ENCODE measurements at regions not wholly inside any gene's neighbourhood (a gene's known extent, or its start where the extent isn't known, plus 50 kb on each side); places are given as distances from the start of the nearest gene placed in this dataset.

DNA sequence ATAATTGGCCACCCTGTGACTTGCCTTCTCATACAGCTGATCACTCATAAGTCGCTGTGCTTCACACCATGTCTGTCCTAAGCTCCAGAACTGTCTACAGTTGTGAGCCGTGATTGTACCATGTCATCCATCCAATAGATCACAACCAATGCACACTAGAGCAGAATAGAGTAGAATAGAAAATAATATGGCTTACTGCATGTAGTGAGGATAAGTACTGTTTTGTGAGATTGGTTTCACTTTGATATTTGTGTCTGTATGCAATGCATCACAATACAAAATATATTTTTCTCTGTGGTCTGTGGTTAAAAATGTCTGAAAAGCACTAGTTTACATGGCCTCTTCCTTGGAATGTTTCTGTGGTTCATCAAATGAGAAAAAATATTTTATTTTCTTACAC lies 237.6 kb upstream of the PRKD1 start:
- DNase-seq (ENCODE audit: low read depth), result peak; percentile 3
- no peak for TF ChIP-seq CTCF (conservative IDR thresholded peaks at IDR 0.05; ENCODE audit: low read depth, low read length)

GRCh38 chr14:30177781-30178180 lies 250.1 kb upstream of the PRKD1 start:
- no peak for TF ChIP-seq CTCF (conservative IDR thresholded peaks at IDR 0.05; ENCODE audit: low read depth, low read length)
- H3K4me3 ChIP-seq (ENCODE audit: low read depth, low read length), result no peak overlapping the region
- DNase-seq (ENCODE audit: low read depth), result no peak

More for the DNA sequence above, 237.6 kb upstream of the PRKD1 start:
- no peak overlapping the region for H3K4me3 ChIP-seq (ENCODE audit: low read depth, low read length)

DNA sequence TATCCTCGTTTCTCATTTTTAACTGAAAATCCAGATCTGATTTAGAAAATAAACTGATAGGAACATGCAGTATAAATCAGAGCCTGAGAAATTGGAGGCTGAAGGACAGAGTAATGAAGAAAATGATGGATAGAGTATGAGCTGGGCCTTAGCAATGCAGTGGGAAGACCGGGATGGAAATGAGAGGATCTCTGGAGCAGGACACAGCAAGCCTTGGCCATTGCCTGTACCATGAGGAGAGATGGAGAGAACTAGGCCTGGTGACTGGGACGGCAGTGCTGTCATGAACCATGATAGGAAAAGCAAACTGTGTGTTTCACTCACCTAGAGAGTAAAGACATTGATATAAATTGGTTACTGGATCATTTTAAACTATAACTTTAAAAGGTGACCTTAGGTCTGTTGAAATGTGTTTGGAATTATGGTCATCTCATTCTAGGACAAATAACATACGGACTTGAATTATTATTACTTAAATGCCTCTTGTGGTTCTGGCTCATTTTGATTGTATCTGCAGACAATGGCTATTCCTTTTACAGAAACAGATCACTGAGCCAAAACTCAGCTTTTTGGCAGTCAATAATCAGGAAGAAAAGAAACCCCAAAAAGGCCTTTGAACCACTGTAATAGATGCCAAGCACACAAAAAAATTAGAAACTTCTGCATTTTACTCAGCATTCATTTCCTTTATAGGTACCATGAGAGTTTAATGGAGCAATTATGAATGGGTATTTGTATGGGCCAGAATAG lies 251.9 kb upstream of the PRKD1 start:
- TF ChIP-seq CTCF (conservative IDR thresholded peaks at IDR 0.05; ENCODE audit: low read depth, low read length), result no peak
- DNase-seq (ENCODE audit: low read depth), result no peak
- H3K4me3 ChIP-seq (ENCODE audit: low read depth, low read length), result no peak overlapping the region

DNA sequence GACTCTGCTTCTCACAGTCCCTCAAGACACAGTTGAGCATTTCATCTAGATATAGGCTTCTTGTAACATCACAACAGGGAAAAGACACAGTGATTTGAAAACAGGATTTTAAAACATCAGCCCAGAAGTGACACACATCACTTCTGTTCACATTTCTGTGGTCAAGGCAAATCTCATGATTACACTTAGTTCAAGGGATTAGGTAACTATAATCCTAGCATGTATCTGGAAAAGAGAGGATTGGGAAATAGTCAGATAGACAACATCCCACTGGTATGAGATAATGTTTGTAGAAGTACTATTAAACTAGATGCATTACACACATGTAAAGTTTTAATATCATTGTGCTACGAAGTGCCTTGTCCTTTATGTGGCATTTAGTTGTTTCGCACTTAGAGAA lies 252.6 kb upstream of the PRKD1 start:
- peak; percentile 59 for DNase-seq (ENCODE audit: low read depth)
- TF ChIP-seq CTCF (conservative IDR thresholded peaks at IDR 0.05; ENCODE audit: low read depth, low read length), result no peak

GRCh38 chr14:30185832-30186231 lies 258.2 kb upstream of the PRKD1 start:
- DNase-seq (ENCODE audit: low read depth), result no peak
- no peak for TF ChIP-seq CTCF (conservative IDR thresholded peaks at IDR 0.05; ENCODE audit: low read depth, low read length)
- H3K4me3 ChIP-seq (ENCODE audit: low read depth, low read length), result no peak overlapping the region

More for the DNA sequence above, 252.6 kb upstream of the PRKD1 start:
- H3K4me3 ChIP-seq (ENCODE audit: low read depth, low read length), result no peak overlapping the region

GRCh38 chr14:30191639-30192279 lies 264.1 kb upstream of the PRKD1 start:
- no peak overlapping the region for H3K4me3 ChIP-seq (ENCODE audit: low read depth, low read length)
- no peak for TF ChIP-seq CTCF (conservative IDR thresholded peaks at IDR 0.05; ENCODE audit: low read depth, low read length)
- peak; percentile 16 for DNase-seq (ENCODE audit: low read depth)

DNA sequence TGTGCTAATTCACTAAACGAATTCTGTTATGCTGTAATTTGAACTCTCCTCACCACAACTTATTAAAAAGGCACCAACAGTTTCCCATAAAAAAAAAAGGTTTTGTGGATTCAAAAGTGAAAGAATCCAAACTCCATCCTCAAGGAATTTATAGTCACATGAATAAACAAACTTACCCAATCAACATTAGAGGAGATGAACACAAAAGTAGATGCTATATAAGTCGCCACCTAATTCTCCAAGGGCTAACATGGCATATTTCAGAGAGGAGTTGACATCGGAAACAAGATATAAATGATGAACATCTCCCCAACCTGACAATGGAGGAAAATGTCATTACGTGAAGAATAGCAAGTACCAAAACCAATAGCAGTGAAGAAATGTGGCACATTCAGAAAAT lies 265.5 kb upstream of the PRKD1 start:
- H3K4me3 ChIP-seq (ENCODE audit: low read depth, low read length), result no peak overlapping the region
- TF ChIP-seq CTCF (conservative IDR thresholded peaks at IDR 0.05; ENCODE audit: low read depth, low read length), result no peak
- DNase-seq (ENCODE audit: low read depth), result no peak

Measured in choroid plexus epithelial cell (primary cell).